HepG2 (cell line): ENCODE measurements at regions not wholly inside any gene's neighbourhood (a gene's known extent, or its start where the extent isn't known, plus 50 kb on each side); places are given as distances from the start of the nearest gene placed in this dataset.

Source experiments
- ATAC-seq: fragments of 200-7000 bp; cut with Tn5 transposase; 3 replicates; pipeline ENCODE4 v1.9.1; 2020; ENCODE audit warnings: mild to moderate bottlenecking, moderate library complexity
- BruUV-seq: library from RNA; stranded (reverse); fragments of 400-500 nt; replicated peaks from 2 replicates; lab custom pipeline; 2021; lab: Mats Ljungman, UMichigan
- CTCF ChIA-PET: fragments of 300-600 bp; formaldehyde crosslinking; extraction: SDS; loops from one replicate; lab custom pipeline; 2021; ENCODE audit warnings: low total read pairs, inconsistent platforms, low intra/inter-chr PET ratio; lab: Yijun Ruan, JAX
- POLR2A ChIA-PET: fragments of 350-600 bp; sonication (Branson Sonifier 250); formaldehyde crosslinking; loops from one replicate; lab custom pipeline; 2020; ENCODE audit warnings: antibody characterized with exemption, inconsistent platforms; lab: Yijun Ruan, JAX
- DNase-seq: peaks from one replicate; pipeline ENCODE4 v3.0.0-alpha.2; 2015; ENCODE audit warnings: low spot score
- FAIRE-seq: peaks from 3 replicates; lab custom pipeline; 2011; peaks lifted over from hg19 to GRCh38; lab: Jason Lieb, UNC
- H2AFZ ChIP-seq: one replicate; pipeline ENCODE4 v1.6.1; 2011; ENCODE audit warnings: low read length, inconsistent platforms
- H3K27ac ChIP-seq: fragments of 300-600 bp; 3 replicates; pipeline ENCODE4 v1.8.0; 2011; ENCODE audit warnings: mixed run types, mild to moderate bottlenecking, mixed read lengths, low read length, inconsistent platforms; ENCODE audit not compliant: insufficient read depth; ENCODE audit errors: extremely low read length
- H3K27me3 ChIP-seq, 2 experiments: fragments of 200-600 bp in 1 of 2; 2 replicates in 1 of 2; 3 replicates in 1 of 2; pipeline versions ENCODE4 v1.6.0 to v1.8.0; 2011; ENCODE audit warnings: low read length in 2 of 2, mild to moderate bottlenecking in 2 of 2, moderate library complexity in 2 of 2, inconsistent platforms in 1 of 2; ENCODE audit not compliant: insufficient read depth in 2 of 2, control insufficient read depth in 1 of 2
- H3K36me3 ChIP-seq, 2 experiments: fragments of 200-600 bp in 1 of 2; replicated peaks in 1 of 2; 2 replicates in 1 of 2; 3 replicates in 1 of 2; pipeline versions ENCODE4 v1.5.1 to v1.8.0; 2011; ENCODE audit warnings: low read length in 2 of 2, inconsistent platforms in 1 of 2; ENCODE audit not compliant: insufficient read depth in 2 of 2, control insufficient read depth in 1 of 2
- H3K4me1 ChIP-seq: 2 replicates; pipeline ENCODE4 v1.5.1; 2012; ENCODE audit warnings: low read length, inconsistent platforms; ENCODE audit not compliant: insufficient read depth
- H3K4me2 ChIP-seq: 2 replicates; pipeline ENCODE4 v1.6.0; 2011; ENCODE audit warnings: low read depth, low read length, inconsistent platforms
- H3K4me3 ChIP-seq, 3 experiments: fragments of 200-600 bp in 1 of 3; sonication (generic), shearing (Covaris generic) in 1 of 3; replicated peaks in 1 of 3; 2 replicates each; pipeline ENCODE4 v1.5.1; 2011 to 2016; ENCODE audit warnings: low read length in 3 of 3, inconsistent platforms in 2 of 3, low read depth in 2 of 3, mild to moderate bottlenecking in 2 of 3, control low read depth in 1 of 3, mixed read lengths in 1 of 3; ENCODE audit not compliant: insufficient read depth in 1 of 3
- H3K79me2 ChIP-seq: one replicate; pipeline ENCODE4 v1.6.1; 2011; ENCODE audit warnings: low read length, inconsistent platforms; ENCODE audit not compliant: insufficient read depth
- H3K9ac ChIP-seq: 2 replicates; pipeline ENCODE4 v1.6.0; 2011; ENCODE audit warnings: mild to moderate bottlenecking, low read depth, low read length, inconsistent platforms; ENCODE audit not compliant: insufficient read depth
- H3K9me3 ChIP-seq: 2 replicates; pipeline ENCODE4 v1.5.1; 2012; ENCODE audit warnings: mild to moderate bottlenecking, low read length
- H4K20me1 ChIP-seq: 2 replicates; pipeline ENCODE4 v1.6.0; 2011; ENCODE audit warnings: inconsistent platforms, mild to moderate bottlenecking, low read length, moderate library complexity; ENCODE audit not compliant: insufficient read depth
- ADNP ChIP-seq: sonication (generic); formaldehyde crosslinking; IDR thresholded peaks from 2 replicates; pipeline ENCODE4 v1.4.0; 2020; ENCODE audit warnings: missing genetic modification reagents
- CBX1 ChIP-seq: IDR thresholded peaks from one replicate; pipeline ENCODE4 v1.6.1; 2016; ENCODE audit warnings: antibody characterized with exemption, low read depth
- FOXO1 ChIP-seq: sonication (generic); formaldehyde crosslinking; IDR thresholded peaks from 2 replicates; pipeline ENCODE4 v1.4.0; 2020; ENCODE audit warnings: missing genetic modification reagents
- MAFG ChIP-seq: sonication (generic); formaldehyde crosslinking; IDR thresholded peaks from 2 replicates; pipeline ENCODE4 v1.5.1; 2020; ENCODE audit warnings: mild to moderate bottlenecking, missing genetic modification reagents
- SP4 ChIP-seq: sonication (generic); formaldehyde crosslinking; IDR thresholded peaks from 2 replicates; pipeline ENCODE4 v1.8.1; 2023; ENCODE audit warnings: mild to moderate bottlenecking, missing genetic modification reagents
- ZFAT ChIP-seq: sonication (generic); formaldehyde crosslinking; conservative IDR thresholded peaks from 2 replicates; pipeline ENCODE4 v1.8.1; 2023; ENCODE audit warnings: missing genetic modification reagents, inconsistent platforms
- ZNF343 ChIP-seq: sonication (generic); formaldehyde crosslinking; IDR thresholded peaks from 2 replicates; pipeline ENCODE4 v1.4.0; 2020; ENCODE audit warnings: mild to moderate bottlenecking, missing genetic modification reagents
- ZNF547 ChIP-seq: sonication (generic); formaldehyde crosslinking; IDR thresholded peaks from 2 replicates; pipeline ENCODE4 v1.5.1; 2020; ENCODE audit warnings: mild to moderate bottlenecking, missing genetic modification reagents
- ZNF629 ChIP-seq: sonication (generic); formaldehyde crosslinking; conservative IDR thresholded peaks from 2 replicates; pipeline ENCODE4 v1.5.0; 2020; ENCODE audit warnings: missing genetic modification reagents
- ZNF790 ChIP-seq: sonication (generic); formaldehyde crosslinking; IDR thresholded peaks from 2 replicates; pipeline ENCODE4 v1.8.0; 2022; ENCODE audit warnings: missing genetic modification reagents, mild to moderate bottlenecking, borderline replicate concordance
- WGBS: methylation state at CpG from one replicate; pipeline ENCODE4 v1.1.6; 2017; ENCODE audit warnings: low lambda C conversion rate; 5-methylcytosine and 5-hydroxymethylcytosine counted together
- in situ Hi-C: cut with HindIII; loops from 2 replicates; pipeline ENCODE4 v1.10.0; 2017; ENCODE audit warnings: low pct_unique_long_range_greater_than_20kb; ENCODE audit not compliant: extremely low pct_ligation_motif_present
- intact Hi-C: fragments of 100-400 bp; cut with micrococcal nuclease; formaldehyde crosslinking; loops from one replicate; pipeline ENCODE4 v1.10.0; 2022; ENCODE audit not compliant: unreplicated experiment
- TF ChIP-seq, protein P1 (sequence below): sonication (generic); formaldehyde crosslinking; IDR thresholded peaks from 2 replicates; pipeline ENCODE4 v1.4.0; 2020; ENCODE audit warnings: missing genetic modification reagents, borderline replicate concordance
- TF ChIP-seq, protein P2 (sequence below): sonication (generic); formaldehyde crosslinking; IDR thresholded peaks from 2 replicates; pipeline ENCODE4 v1.8.0; 2022; ENCODE audit warnings: mild to moderate bottlenecking, missing genetic modification reagents
- TF ChIP-seq, protein P3 (sequence below): IDR thresholded peaks from 2 replicates; pipeline ENCODE4 v1.6.1; 2016; ENCODE audit warnings: missing compliant biosample characterization, missing genetic modification reagents, borderline replicate concordance
- TF ChIP-seq, protein P4 (sequence below): sonication (generic); formaldehyde crosslinking; IDR thresholded peaks from 2 replicates; pipeline ENCODE4 v1.4.0; 2020; ENCODE audit warnings: mild to moderate bottlenecking, missing genetic modification reagents

DNA sequence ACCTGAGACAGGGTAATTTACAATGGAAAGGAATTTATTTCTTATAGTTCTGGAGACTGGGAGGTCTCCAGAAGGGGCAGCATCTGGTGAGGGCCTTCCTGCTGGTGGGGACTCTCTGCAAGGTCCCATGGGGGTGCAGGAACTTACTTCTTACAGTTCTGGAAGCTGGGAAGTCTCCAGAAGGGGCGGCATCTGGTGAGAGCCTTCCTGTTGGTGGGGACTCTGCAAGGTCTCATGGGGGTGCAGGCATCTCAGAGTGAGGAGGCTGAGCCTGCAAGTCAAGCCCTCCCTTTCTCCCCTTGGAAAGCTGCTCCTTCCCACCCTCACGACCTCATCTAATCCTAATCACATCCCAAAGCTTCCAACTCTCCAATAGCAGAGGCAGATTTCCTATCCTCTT is 157.4 kb downstream of the FOXL1 start (continued):
- TF ChIP-seq, protein P1, sequence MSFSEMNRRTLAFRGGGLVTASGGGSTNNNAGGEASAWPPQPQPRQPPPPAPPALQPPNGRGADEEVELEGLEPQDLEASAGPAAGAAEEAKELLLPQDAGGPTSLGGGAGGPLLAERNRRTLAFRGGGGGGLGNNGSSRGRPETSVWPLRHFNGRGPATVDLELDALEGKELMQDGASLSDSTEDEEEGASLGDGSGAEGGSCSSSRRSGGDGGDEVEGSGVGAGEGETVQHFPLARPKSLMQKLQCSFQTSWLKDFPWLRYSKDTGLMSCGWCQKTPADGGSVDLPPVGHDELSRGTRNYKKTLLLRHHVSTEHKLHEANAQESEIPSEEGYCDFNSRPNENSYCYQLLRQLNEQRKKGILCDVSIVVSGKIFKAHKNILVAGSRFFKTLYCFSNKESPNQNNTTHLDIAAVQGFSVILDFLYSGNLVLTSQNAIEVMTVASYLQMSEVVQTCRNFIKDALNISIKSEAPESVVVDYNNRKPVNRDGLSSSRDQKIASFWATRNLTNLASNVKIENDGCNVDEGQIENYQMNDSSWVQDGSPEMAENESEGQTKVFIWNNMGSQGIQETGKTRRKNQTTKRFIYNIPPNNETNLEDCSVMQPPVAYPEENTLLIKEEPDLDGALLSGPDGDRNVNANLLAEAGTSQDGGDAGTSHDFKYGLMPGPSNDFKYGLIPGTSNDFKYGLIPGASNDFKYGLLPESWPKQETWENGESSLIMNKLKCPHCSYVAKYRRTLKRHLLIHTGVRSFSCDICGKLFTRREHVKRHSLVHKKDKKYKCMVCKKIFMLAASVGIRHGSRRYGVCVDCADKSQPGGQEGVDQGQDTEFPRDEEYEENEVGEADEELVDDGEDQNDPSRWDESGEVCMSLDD: no peak
- TF ChIP-seq ADNP (CRISPR knock-in tag): no peak

DNA sequence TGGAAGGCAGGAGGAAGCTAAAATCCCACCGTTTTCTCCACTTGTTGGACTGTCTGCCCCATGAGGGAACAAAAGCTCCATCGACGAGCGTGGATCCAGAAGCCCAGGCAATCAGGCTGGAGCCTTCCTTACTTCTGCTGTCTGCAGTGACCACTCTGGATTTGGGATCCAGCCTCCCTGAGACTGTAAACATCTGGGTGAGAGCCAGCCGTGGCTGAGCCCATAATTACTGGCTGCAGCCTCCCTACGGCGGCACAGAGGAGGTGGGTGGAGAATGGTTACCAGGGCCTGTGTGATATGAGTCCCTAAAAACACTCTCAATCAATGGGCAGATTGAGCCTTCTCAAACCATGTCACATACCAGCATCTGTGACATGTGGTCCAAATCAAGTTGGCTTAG is 158.2 kb downstream of the FOXL1 start:
- ATAC-seq: no peak
- TF ChIP-seq CBX1: no peak
- TF ChIP-seq, protein P2, sequence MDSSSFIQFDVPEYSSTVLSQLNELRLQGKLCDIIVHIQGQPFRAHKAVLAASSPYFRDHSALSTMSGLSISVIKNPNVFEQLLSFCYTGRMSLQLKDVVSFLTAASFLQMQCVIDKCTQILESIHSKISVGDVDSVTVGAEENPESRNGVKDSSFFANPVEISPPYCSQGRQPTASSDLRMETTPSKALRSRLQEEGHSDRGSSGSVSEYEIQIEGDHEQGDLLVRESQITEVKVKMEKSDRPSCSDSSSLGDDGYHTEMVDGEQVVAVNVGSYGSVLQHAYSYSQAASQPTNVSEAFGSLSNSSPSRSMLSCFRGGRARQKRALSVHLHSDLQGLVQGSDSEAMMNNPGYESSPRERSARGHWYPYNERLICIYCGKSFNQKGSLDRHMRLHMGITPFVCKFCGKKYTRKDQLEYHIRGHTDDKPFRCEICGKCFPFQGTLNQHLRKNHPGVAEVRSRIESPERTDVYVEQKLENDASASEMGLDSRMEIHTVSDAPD (CRISPR knock-in tag): no peak
- TF ChIP-seq, protein P3, sequence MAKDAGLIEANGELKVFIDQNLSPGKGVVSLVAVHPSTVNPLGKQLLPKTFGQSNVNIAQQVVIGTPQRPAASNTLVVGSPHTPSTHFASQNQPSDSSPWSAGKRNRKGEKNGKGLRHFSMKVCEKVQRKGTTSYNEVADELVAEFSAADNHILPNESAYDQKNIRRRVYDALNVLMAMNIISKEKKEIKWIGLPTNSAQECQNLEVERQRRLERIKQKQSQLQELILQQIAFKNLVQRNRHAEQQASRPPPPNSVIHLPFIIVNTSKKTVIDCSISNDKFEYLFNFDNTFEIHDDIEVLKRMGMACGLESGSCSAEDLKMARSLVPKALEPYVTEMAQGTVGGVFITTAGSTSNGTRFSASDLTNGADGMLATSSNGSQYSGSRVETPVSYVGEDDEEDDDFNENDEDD: no peak
- TF ChIP-seq ZNF629 (CRISPR knock-in tag): no peak
- TF ChIP-seq MAFG: no peak
- TF ChIP-seq ZNF343 (CRISPR knock-in tag): no peak
- no peak for TF ChIP-seq FOXO1 (CRISPR knock-in tag)
- TF ChIP-seq ZFAT (CRISPR knock-in tag): no peak
- TF ChIP-seq ZNF547 (CRISPR knock-in tag): no peak
- no peak for TF ChIP-seq SP4 (CRISPR knock-in tag)
- TF ChIP-seq, protein P4, sequence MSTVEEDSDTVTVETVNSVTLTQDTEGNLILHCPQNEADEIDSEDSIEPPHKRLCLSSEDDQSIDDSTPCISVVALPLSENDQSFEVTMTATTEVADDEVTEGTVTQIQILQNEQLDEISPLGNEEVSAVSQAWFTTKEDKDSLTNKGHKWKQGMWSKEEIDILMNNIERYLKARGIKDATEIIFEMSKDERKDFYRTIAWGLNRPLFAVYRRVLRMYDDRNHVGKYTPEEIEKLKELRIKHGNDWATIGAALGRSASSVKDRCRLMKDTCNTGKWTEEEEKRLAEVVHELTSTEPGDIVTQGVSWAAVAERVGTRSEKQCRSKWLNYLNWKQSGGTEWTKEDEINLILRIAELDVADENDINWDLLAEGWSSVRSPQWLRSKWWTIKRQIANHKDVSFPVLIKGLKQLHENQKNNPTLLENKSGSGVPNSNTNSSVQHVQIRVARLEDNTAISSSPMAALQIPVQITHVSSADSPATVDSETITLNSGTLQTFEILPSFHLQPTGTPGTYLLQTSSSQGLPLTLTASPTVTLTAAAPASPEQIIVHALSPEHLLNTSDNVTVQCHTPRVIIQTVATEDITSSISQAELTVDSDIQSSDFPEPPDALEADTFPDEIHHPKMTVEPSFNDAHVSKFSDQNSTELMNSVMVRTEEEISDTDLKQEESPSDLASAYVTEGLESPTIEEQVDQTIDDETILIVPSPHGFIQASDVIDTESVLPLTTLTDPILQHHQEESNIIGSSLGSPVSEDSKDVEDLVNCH (CRISPR knock-in tag): no peak
- no peak for TF ChIP-seq ZNF790 (CRISPR knock-in tag)
- Histone ChIP-seq H3K36me3 (no peaks in the 10 kb centered on the region), H3K27me3 (peaks cover 20 to 93% of the 10 kb centered on the region in 2 experiments), H3K9me3 (no peaks in the 10 kb centered on the region), H4K20me1 (no peaks in the 10 kb centered on the region), H3K9ac (no peak overlapping the region), H2AFZ (no peak overlapping the region), H3K27ac (no peak overlapping the region), H3K4me1 (no peaks in the 10 kb centered on the region), H3K79me2 (no peaks in the 10 kb centered on the region), H3K4me3 (no peak overlapping the region), H3K4me2 (no peak overlapping the region)
- POLR2A ChIA-PET: no interaction called here
- CTCF ChIA-PET: no interaction called here
- in situ Hi-C loops (no loop called here), intact Hi-C loops (no loop called here)
- FAIRE-seq: no peak
- whole genome bisulfite sequencing: 13% methylated on average over 6 of the region's 7 CpGs
- BruUV-seq: no TSS peak
- no peak for DNase-seq
